ENCODE measurements at regions not wholly inside any gene's neighbourhood (a gene's known extent, or its start where the extent isn't known, plus 50 kb on each side); places are given as distances from the start of the nearest gene placed in this dataset.

DNA sequence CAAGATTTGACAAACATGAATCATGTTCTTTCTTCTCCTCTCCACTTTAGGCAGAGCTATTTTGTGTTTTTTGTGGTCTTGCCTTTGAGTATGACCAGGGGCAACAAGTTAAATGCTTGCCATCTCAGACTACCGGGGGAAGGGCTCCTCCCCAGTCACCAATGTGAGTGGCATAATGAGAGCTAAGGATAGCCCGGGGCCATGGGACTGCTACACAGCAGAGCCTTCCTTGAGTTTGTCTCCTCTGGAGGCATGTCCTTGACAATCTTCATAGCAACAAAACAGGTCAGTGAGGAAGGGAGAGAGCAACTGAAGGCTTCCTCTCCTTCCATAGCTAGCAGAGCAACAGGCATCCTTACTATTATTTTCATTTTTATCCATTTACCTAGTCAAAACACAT, 299.3 kb downstream of the ENC1 start:
- H3K9me3 Mint-ChIP-seq (ENCODE audit: low read depth): no peaks in the 10 kb centered on the region
- no peaks in the 10 kb centered on the region for H3K36me3 Mint-ChIP-seq
- CTCF ChIA-PET: no interaction called here
- H3K4me3 Mint-ChIP-seq: no peak overlapping the region
- H3K27ac Mint-ChIP-seq: no peak overlapping the region
- ATAC-seq (no peak), DNase-seq (no peak)
- H3K27me3 Mint-ChIP-seq: peaks cover 15% of the 10 kb centered on the region
- H3K4me1 Mint-ChIP-seq: no peaks in the 10 kb centered on the region

DNA sequence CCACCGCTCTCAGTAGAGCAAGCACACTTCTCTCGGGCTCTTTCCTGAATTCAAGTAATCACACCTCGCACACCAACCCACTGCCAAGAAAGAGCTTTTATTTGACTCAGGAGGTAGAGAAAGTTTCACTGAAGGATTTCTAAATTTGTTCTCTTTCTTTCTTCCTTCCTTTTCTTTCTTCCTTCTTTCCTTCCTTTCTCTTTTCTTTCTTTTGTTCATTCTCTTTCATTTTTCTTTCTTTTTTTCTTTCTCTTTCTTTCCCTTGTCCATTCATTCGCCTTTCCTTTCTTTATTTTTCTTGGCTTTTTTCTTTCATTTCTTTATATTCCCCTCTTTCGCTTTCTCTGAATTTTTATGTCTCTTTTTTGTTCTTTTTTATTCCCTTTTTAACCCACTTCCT, 300.1 kb downstream of the ENC1 start:
- ATAC-seq: no peak
- Mint-ChIP-seq H3K4me1 (no peaks in the 10 kb centered on the region), H3K27ac (no peak overlapping the region), H3K27me3 (peaks cover 15% of the 10 kb centered on the region), H3K36me3 (no peaks in the 10 kb centered on the region), H3K9me3 (ENCODE audit: low read depth) (no peaks in the 10 kb centered on the region), H3K4me3 (no peak overlapping the region)
- DNase-seq: no peak
- CTCF ChIA-PET: no interaction called here

DNA sequence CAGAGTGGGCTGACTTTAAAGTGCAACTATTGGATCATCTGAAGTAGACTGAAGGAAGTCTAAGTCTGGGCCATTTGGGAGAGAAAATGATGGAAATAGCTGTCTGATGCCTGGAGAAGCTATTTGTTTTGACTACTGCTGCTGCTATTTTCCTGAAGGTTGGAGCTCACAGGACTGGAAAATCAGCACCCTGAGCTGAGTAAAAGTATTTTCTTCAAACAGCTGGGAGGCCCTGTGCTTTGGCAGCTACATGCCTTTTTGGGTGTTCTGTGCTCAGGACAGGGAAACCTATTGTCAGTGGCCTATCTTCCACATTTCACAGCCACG, 302.6 kb downstream of the ENC1 start:
- H3K27ac Mint-ChIP-seq: no peak overlapping the region
- DNase-seq: no peak
- CTCF ChIA-PET: interaction anchor here (1.1 kb wide), 1 partner anchor 15 kb away, joined by 4 read pairs; no protein-coding TSS in a partner anchor
- no peak overlapping the region for H3K4me3 Mint-ChIP-seq
- peaks cover 13% of the 10 kb centered on the region for H3K27me3 Mint-ChIP-seq
- no peaks in the 10 kb centered on the region for H3K4me1 Mint-ChIP-seq
- H3K36me3 Mint-ChIP-seq: no peaks in the 10 kb centered on the region
- H3K9me3 Mint-ChIP-seq (ENCODE audit: low read depth): no peaks in the 10 kb centered on the region
- no peak for ATAC-seq

DNA sequence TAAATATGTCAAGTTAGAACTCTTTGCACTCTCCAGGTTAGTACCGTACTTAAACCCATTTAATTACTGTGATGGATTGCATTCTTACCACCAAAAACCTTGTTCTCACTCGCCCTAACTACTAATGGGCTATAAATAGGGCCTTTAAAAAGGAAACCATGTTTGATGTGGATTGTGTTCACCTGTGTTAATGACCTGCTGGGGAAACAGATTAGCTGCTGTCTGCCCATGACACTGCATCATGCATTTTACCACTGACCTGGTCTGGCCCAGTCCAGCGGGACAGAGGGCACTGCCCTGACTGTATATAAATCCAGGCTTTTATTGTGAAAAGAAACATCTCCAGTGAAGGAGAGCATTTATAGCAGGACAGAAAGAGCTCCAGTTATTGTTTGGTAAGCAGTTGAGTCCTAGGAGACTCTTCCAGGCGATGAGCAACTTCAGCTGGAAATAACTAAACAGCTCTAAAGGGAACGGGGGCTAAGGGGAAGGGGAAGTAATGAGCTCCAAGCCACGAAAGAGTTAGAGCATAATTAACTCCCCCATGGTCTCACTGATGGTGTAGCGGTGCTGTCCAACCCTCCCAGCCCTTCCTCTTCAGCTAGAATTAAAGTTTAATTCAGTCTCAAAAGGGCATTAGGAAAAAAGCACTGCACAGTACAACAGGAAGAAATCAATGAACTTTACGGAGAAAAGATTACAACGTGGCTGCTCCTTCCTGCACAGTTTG, 303.1 kb downstream of the ENC1 start:
- Mint-ChIP-seq H3K4me3 (no peak overlapping the region), H3K36me3 (no peaks in the 10 kb centered on the region), H3K27me3 (peaks cover 13% of the 10 kb centered on the region), H3K9me3 (ENCODE audit: low read depth) (no peaks in the 10 kb centered on the region), H3K27ac (no peak overlapping the region), H3K4me1 (no peaks in the 10 kb centered on the region)
- DNase-seq: no peak
- ATAC-seq: no peak
- CTCF ChIA-PET: interaction anchor here (1.1 kb wide), 1 partner anchor 14 kb away, joined by 4 read pairs; no protein-coding TSS in a partner anchor

DNA sequence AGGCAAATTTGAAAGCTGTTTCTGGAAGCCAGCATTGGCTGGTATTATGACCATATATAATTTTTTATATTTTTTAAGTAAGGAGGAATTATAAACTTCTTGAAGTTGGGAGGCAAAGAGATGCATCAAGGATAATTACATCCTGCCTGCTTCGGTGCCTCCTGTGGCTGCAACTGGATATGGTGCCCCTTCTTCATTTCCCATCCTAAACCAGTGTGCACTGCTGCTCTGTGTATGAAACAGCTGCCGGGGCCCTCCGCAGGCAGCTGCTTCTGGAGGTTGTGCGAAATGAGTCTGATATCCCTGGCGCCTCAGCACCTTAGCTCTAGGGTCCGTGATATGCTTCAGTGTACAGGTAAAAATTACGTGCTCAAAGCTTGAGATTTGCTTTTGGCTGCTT, 304.2 kb downstream of the ENC1 start:
- H3K36me3 Mint-ChIP-seq: no peaks in the 10 kb centered on the region

DNA sequence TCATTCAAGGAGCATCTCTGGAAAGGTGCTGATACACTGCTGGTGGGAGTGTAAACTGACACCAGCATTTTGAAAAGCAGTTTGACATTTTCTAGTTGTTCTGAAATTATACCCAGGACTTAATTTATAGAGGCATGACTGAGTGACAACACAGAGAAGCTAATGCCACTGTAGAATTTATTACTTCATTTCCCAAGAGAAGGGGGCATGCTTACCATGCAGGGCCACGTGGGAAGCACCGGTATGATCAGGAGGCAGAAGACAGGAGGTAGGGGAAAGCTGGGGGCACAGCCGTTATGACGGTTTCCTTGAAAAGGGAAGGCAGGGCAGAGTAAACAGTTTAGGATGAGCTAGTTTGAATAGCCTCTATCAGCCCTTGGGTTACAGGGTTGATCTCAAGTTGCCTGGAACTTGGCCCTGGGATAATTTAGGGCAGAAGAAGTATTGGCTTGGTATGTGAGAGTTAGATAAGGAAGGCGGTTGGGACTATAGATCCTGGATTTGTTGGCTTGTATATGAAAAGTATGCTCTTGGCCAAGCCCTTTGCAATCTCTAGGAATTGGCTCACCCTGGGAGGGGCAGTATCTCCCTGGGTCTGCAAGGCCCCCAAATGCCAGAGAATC, 305.7 kb downstream of the ENC1 start:
- ATAC-seq (no peak), DNase-seq (no peak)
- CTCF ChIA-PET: no interaction called here
- no peaks in the 10 kb centered on the region for H3K9me3 Mint-ChIP-seq (ENCODE audit: low read depth)
- peaks cover 20% of the 10 kb centered on the region for H3K27me3 Mint-ChIP-seq
- H3K27ac Mint-ChIP-seq: no peak overlapping the region
- H3K4me3 Mint-ChIP-seq: no peak overlapping the region
- no peaks in the 10 kb centered on the region for H3K36me3 Mint-ChIP-seq
- no peaks in the 10 kb centered on the region for H3K4me1 Mint-ChIP-seq

More for the DNA sequence above, 304.2 kb downstream of the ENC1 start:
- DNase-seq (no peak), ATAC-seq (no peak)
- no peak overlapping the region for H3K27ac Mint-ChIP-seq
- H3K9me3 Mint-ChIP-seq (ENCODE audit: low read depth): no peaks in the 10 kb centered on the region
- H3K4me1 Mint-ChIP-seq: no peaks in the 10 kb centered on the region
- no peak overlapping the region for H3K4me3 Mint-ChIP-seq
- peaks cover 18% of the 10 kb centered on the region for H3K27me3 Mint-ChIP-seq
- CTCF ChIA-PET: no interaction called here

DNA sequence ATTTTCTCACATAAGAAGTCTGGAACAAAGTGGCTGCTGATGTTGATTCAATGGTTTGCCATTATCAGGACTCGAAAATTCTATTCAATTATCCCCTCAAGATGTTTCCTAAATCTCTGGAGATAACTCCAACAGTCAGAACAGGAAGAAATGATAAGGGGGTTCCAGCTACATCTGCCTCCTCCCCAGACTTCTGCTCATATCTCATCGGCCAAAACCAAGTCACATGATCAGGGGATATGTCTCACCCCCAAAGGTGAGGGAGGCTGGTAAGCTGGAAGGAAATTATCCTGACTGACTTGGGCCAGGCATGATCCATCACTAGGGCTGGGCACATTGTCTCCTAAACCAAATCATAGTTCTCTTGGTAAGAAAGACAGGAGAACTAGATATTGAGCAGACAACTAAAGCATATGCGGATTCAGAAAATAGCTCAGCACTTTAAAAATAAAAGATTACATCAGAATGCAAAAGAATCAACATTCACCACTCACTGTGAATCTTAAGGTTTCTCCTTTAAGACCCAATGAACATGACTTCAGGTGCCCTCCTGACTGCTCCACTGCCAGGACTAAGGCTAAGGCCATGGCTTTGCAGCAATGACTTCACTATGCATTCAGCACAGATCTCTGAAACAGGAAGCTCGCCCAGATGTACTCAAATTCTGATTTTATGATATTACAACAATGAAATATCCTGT, 306.3 kb downstream of the ENC1 start:
- DNase-seq (no peak), ATAC-seq (no peak)
- H3K4me1 Mint-ChIP-seq: no peaks in the 10 kb centered on the region
- H3K4me3 Mint-ChIP-seq: no peak overlapping the region
- H3K27me3 Mint-ChIP-seq: peaks cover 20% of the 10 kb centered on the region
- no peaks in the 10 kb centered on the region for H3K9me3 Mint-ChIP-seq (ENCODE audit: low read depth)
- no peak overlapping the region for H3K27ac Mint-ChIP-seq
- CTCF ChIA-PET: no interaction called here
- H3K36me3 Mint-ChIP-seq: no peaks in the 10 kb centered on the region

DNA sequence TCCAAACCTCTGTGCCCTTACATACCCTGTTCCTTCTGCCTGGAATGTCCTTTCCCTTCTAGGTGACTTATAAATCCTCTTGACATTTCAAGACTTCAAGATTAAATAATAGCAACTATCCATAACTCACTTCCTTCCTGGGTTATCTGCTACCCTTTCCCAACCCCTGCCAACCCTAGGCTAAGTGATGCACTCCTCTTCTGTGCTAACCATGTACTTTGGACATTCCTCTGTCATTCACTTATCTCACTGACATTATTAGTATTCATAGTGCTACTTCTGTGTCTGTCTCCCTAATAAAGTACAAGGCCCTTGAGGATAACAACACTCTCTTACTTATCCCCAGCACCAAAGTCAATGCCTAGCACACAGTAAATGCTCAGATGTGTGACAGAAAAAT, 307.1 kb downstream of the ENC1 start:
- no peaks in the 10 kb centered on the region for H3K9me3 Mint-ChIP-seq (ENCODE audit: low read depth)
- H3K4me1 Mint-ChIP-seq: no peaks in the 10 kb centered on the region
- H3K27me3 Mint-ChIP-seq: peaks cover 20% of the 10 kb centered on the region
- H3K36me3 Mint-ChIP-seq: no peaks in the 10 kb centered on the region
- no peak overlapping the region for H3K4me3 Mint-ChIP-seq
- DNase-seq: no peak
- H3K27ac Mint-ChIP-seq: no peak overlapping the region
- CTCF ChIA-PET: no interaction called here
- ATAC-seq: no peak

DNA sequence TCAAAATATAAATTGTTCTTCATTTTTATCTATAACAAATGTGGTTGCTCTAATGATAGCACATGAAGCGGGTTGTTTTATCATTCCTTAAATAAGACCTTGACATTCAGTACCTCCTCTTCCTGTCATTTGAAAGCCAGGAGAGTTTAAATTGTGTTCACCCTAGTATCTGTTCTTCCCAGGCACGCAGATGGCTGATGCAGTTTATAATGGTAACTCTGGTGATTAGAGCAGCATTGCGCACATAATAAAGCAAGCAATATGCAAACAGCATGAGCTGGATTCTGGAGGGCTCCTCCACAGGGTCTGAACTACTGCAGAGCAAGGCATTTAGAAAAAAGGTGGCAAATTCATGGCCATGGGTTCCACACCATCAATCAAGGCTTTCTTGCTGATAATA, 307.8 kb downstream of the ENC1 start:
- Mint-ChIP-seq H3K9me3 (ENCODE audit: low read depth) (no peaks in the 10 kb centered on the region), H3K4me3 (no peak overlapping the region), H3K27me3 (peaks cover 20% of the 10 kb centered on the region), H3K36me3 (no peaks in the 10 kb centered on the region), H3K4me1 (no peaks in the 10 kb centered on the region), H3K27ac (no peak overlapping the region)
- DNase-seq (no peak), ATAC-seq (no peak)
- CTCF ChIA-PET: no interaction called here

DNA sequence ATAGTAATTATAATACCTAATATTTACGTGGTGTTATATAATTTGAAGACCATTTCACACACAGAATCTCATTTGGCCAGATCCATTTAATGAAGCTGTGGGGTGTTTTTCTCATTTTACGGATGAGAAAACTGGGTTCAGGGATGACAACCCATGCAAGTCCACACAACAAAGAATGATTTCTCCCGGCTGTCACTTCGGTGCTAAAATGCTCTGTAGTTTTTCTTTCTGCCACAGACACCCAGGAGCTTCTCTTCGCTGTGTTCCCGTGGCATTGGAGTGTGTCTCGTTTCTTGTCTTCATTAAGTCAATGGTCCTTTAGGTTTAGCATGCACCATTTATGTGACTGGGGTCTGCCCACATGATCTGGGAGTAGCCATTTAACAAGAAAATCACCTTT, 308.5 kb downstream of the ENC1 start:
- Mint-ChIP-seq H3K36me3 (no peaks in the 10 kb centered on the region), H3K27ac (no peak overlapping the region), H3K27me3 (peaks cover 17% of the 10 kb centered on the region), H3K9me3 (ENCODE audit: low read depth) (no peaks in the 10 kb centered on the region), H3K4me3 (no peak overlapping the region), H3K4me1 (peaks cover 3% of the 10 kb centered on the region)
- CTCF ChIA-PET: no interaction called here
- DNase-seq (no peak), ATAC-seq (no peak)

DNA sequence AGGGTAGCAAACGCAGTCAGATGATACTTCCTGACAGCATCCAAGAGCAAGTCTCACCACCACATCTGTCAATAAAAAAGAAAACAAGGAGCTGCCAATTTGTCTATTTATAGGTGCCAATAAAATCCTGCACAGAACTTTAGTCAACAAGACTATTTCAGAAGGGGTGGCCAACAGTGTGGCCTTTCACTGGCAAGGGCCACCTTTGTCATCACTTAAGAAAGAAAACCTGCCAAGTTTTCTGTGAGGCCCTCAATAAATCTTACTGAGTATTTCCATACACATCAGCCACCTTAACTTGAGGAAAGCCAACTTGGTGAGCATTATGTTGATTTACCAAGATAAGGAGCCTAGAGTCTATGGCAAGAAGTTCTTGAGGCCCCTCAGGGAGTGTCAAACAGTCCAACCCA, 312.3 kb downstream of the ENC1 start:
- Mint-ChIP-seq H3K36me3 (no peaks in the 10 kb centered on the region), H3K9me3 (ENCODE audit: low read depth) (no peaks in the 10 kb centered on the region), H3K27me3 (peaks cover 30% of the 10 kb centered on the region), H3K4me1 (peaks cover 9% of the 10 kb centered on the region), H3K4me3 (no peak overlapping the region), H3K27ac (no peak overlapping the region)
- CTCF ChIA-PET: no interaction called here
- no peak for ATAC-seq
- no peak for DNase-seq

DNA sequence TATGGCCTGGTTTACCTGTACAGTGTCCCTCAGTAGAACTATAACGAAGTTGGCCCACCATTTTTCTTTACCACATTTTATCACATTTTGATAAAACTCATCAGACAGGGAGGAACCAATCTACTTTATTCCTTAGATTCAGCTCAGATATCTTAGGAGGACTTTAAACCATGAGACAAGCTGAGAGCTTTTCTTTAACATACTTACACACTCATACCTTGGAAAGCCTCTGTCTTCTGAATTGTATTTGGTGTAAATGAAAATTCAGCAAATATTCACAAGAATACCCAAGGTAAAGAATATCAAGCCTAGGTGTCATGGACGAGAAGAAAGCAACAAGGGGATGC, 313.2 kb downstream of the ENC1 start:
- Mint-ChIP-seq H3K9me3 (ENCODE audit: low read depth) (no peaks in the 10 kb centered on the region), H3K4me1 (peaks cover 9% of the 10 kb centered on the region), H3K4me3 (no peak overlapping the region), H3K27ac (no peak overlapping the region), H3K36me3 (no peaks in the 10 kb centered on the region), H3K27me3 (peaks cover 28% of the 10 kb centered on the region)
- DNase-seq (no peak), ATAC-seq (no peak)
- CTCF ChIA-PET: no interaction called here

DNA sequence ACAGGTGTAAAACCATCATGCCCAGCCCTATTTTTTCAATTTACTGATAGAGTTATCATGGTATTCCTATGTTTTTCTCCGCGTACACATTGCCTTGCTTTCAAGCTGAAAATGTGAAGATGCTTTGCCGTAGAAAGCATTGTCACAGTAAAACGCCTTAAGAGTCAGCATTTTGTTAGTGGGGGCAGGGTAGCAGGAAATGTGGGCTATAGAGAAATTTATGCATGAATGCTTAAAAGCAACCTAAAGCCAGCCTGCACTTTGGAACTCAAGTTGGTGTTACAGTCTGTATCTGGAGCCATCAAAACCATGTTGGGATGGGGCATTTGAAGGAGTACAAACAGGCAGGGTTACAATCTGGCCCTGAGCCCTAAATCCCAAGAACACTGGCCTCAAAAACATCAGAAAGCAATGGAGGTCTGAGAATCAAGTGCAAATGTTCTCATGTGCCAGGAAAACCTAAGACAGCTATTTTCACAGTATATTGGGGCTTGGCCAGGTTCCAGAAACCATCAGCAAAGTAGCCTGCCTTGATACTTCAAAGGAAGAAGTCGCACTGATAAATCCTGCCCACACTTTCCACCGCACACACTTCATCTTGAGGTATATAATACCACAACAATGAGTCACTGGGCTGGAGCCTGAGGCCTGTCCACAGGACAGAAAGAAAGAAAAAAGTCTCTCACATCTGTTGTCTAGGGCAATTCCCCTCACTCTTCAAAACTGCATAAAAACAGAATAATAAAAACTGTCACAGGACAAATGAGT, 313.8 kb downstream of the ENC1 start:
- DNase-seq (peak; percentile 74), ATAC-seq (peak; percentile 66)
- Mint-ChIP-seq H3K36me3 (no peaks in the 10 kb centered on the region), H3K4me3 (no peak overlapping the region), H3K9me3 (ENCODE audit: low read depth) (no peaks in the 10 kb centered on the region), H3K27ac (no peak overlapping the region), H3K4me1 (peaks cover 9% of the 10 kb centered on the region), H3K27me3 (peaks cover 28% of the 10 kb centered on the region)
- CTCF ChIA-PET: no interaction called here

DNA sequence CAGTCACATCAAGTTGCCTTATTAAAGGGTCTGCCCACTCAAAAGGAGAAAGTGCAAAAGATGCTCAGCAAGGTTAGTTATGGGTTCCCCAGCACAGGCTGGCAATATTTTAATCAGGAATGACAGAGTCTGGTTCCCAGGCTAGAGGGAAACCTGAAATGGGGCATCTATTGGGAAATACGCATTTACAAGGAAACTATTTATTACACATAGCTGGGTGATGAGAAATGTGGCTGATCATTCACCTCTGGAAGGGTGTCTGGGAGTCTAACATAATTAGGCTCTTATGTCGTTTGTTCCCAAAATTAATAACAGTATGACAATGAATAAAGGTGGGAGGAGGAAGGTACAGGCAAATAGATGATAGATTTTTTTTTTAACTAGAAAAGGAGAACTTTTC, 314.7 kb downstream of the ENC1 start:
- Mint-ChIP-seq H3K36me3 (no peaks in the 10 kb centered on the region), H3K4me1 (peaks cover 9% of the 10 kb centered on the region)

More for the DNA sequence above, 314.7 kb downstream of the ENC1 start:
- Mint-ChIP-seq H3K27ac (no peak overlapping the region), H3K4me3 (no peak overlapping the region), H3K9me3 (ENCODE audit: low read depth) (no peaks in the 10 kb centered on the region), H3K27me3 (peaks cover 20% of the 10 kb centered on the region)
- CTCF ChIA-PET: no interaction called here
- ATAC-seq (no peak), DNase-seq (no peak)

All from activated CD8-positive, alpha-beta memory T cell treated with anti-CD3 and anti-CD28 coated beads, Interleukin-2, amount 10 ng/mL, durations not matched to agents 7 days and 5 days (primary cell).